ENCODE measurements at regions not wholly inside any gene's neighbourhood (a gene's known extent, or its start where the extent isn't known, plus 50 kb on each side); places are given as distances from the start of the nearest gene placed in this dataset.

GRCh38 chr10:44196008-44196320 is 188.9 kb downstream of the CXCL12 start:
- DNase-seq: no peak

DNA sequence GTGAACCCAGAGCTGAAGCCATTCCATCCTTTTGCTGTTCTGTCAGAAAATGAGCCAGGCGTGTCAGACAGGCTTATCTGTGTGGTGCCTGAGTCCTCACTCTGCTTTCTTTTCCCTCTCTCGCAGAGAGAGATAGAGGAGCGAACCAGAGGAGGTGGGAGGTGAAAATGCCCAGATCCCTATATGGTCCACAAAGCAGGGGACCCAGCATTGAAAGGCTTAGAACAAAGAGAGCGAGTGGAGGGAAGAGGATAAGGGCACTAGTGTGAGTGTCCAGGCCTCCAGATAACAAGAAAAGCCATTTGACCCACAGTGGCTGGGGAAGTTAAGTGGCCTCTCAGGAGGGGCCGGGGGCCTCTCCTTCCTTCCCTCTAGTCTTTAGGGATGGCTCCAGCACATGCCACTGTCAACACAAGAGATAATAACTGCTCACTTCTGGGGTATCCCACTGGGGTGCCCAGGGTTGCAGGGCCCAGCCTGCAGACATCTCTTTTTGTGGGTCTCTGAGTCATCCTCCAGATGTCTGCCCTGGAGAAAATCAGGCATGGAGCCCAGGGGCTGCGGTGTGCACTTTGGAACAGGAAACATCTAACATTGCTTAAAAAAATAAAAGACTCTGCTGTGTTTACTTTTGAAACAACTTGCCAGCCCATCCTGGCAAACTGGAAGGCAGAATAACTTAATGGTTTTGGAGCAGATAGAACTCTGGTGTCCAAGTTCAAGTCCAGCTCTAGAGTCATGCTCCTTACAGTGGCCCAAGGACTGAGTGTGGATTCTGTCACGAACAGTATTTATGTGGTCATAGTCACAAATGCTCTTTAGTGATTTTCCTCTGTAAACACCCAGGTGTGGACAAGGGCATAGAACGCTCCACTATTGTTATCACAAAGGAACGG is 189.5 kb downstream of the CXCL12 start:
- DNase-seq: no peak

- DNase-seq: no peak
These were observed 190.5 kb downstream of the CXCL12 start for GRCh38 chr10:44194435-44194834.

DNA sequence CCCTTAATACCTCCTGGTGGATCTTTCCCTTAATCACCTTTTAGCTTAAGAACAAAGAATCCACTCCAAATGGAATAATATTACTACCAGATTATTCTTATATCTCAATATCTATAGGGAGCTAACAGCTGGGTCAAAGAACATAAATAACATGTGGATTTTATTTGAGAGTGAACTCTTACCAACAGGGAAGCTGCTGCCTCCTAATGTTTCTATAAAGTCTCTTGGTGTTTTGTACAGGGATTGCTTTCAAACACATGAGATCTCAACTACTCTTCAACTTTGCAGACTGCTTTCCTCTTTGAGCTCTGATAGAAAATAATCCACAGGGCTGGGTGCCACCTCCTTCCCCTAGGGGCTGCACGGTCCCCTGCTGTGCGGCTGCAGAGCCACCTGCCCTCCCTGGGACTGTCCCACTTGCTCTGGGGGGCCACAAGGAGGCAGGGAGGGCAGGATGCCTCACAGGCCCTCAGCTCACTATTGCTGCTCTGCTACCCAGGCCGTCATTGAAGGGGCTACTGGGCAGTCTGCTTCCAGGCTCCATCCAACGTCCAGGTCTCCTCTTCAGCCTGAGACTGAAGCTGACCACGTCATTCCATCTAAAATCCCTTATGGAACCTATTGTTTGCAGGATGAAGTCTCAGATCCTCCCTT is 191.2 kb downstream of the CXCL12 start:
- DNase-seq: no peak

DNA sequence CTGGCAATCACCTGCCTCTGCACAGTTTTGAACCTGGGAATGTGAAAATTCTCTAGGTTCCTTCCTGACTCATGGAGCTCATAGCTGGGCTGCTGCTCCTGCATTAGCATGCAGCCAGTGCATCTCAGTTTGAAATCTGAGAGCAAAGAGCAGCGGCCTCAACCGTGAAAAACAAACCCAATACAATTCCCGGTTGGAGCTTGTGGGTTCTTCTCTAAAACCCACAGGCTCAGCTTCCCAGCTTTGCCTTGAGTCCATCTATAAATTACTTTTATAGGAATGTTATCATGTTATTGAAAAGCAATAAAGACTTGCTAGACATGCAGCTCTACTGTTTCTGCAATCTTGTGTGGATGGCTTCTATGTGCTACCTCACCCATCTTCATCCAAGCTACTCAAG is 191.7 kb downstream of the CXCL12 start:
- DNase-seq: no peak

GRCh38 chr10:44192435-44192834 is 192.5 kb downstream of the CXCL12 start:
- no peak for DNase-seq

- no peak for DNase-seq
These were observed 194.4 kb downstream of the CXCL12 start for GRCh38 chr10:44190541-44190940.

DNA sequence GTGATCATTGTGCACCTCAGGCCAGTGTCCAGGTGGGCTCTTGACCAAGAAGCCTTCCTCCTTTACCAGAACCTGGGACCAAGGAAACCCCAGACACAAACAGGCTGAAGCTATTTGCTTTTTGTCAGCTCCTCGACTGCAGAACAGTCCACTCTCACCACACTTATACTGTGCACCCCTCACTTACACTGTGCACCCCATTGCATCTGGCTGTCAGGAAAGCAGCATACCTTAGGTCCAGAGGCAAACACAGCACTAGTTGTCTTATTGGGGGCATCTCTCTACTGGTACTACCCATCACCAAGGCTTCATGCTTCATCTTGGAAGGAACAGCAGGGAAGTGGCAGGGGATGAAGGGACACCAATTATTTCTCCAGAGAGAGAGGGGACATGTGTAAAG is 198.1 kb downstream of the CXCL12 start:
- DNase-seq: no peak

- DNase-seq: no peak
These were observed 198.7 kb downstream of the CXCL12 start for GRCh38 chr10:44186150-44186549.

- DNase-seq: no peak
These were observed 199.6 kb downstream of the CXCL12 start for GRCh38 chr10:44185315-44185666.

GRCh38 chr10:44184633-44185314 is 200.1 kb downstream of the CXCL12 start:
- no peak for DNase-seq

DNA sequence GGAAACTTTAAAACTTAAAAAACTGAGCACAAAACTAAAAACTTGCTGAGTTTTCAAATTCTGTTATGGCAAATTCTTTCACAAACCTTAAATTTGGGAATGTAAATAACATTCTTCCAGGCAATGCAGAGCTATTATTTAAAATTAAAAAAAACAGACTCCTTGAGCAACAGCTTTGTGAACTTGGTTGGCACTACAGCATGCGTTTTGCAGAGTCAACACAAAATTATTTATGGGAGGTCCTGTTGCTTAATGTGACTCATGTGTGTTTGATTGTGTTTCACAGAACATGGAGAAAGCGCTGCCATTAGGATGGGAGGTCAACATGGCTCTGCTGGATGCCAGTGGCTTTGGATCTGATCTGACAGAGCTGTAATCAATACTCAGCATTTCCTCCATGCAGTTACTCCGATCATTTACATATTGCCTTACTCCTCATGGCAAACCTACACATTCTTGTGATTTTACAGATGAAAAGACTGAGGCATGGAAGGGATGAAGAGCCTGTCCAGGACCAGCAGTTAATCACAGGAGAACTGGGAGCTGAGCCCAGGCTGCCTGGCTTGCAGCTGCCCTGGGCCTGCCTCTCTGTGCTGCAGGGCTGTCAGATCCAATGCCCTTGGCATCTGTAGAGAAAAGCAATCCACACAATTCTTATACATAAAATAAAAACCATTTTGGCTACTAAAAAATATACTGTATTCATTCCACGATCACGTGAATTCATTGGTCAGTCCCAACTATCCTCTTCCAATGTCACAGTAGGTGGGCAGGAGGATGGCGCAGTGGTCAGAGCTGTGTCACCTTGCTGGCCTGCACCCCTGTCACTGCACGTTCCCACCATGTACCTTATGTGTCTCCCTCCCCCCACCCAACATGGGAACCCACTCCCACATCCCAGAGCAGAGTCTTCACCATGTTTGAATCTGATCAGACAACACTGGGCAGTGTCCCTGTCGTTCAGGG is 200.9 kb downstream of the CXCL12 start:
- no peak for DNase-seq

- DNase-seq: no peak
These were observed 202.0 kb downstream of the CXCL12 start for GRCh38 chr10:44182909-44183308.

- no peak for DNase-seq
These were observed 204.4 kb downstream of the CXCL12 start for GRCh38 chr10:44180321-44181168.

- DNase-seq: no peak
These were observed 206.0 kb downstream of the CXCL12 start for GRCh38 chr10:44178856-44179255.

GRCh38 chr10:44178281-44178680 is 206.6 kb downstream of the CXCL12 start:
- no peak for DNase-seq

GRCh38 chr10:44177610-44178009 is 207.3 kb downstream of the CXCL12 start:
- no peak for DNase-seq

DNA sequence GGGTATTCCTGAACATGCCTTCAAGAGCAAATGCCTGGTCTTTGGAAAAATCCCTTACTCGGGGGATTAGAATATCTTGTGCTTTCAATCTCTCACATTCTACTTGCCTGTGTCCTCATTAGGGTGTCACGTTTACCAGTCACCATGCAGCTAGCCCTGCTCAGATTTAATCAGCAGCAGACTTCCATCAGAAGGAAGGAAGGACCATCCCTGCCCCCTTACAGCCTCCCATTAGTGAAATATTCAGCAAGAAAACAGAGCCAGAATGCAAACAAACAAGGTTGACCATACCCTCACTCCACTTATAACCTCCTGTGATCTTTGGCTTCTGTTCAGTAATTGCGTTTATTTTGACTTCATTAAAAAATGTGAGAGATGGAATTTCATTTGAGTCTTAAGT is 208.6 kb downstream of the CXCL12 start:
- DNase-seq: no peak

DNA sequence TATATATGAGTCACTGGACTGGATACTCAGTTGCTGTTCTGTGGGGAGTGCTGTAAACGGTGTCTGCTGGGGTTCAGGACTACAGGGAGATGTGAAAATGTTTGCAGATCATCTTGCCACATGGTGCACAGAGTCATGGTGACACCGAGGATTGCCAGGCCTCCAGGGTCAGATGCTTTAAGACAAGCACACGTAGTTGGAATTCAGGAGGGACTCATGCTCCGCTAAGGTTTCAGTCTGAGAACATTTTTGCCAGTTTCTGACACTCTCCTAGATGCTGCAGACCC is 211.3 kb downstream of the CXCL12 start:
- DNase-seq: no peak

GRCh38 chr10:44172883-44173607 is 211.9 kb downstream of the CXCL12 start:
- DNase-seq: no peak

DNA sequence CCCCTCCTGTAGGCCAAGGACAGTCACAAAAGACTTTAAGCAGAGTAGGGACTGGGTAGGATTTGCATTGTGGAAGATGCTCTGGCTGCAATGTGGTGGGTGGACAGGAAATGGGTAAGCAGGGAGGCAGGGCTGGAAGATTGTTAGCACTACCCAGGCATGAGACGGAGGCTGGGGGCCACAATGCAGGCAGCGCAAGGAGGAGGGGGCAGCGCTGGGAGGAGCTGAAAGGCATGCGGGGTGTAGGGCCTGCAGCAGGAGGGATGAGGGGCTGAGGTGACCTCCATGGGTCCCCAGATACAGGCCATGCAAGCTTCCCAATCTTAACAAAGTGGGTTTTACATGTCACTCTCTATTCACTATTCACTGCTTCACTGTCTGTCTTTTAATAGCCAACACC is 213.1 kb downstream of the CXCL12 start:
- no peak for DNase-seq

DNA sequence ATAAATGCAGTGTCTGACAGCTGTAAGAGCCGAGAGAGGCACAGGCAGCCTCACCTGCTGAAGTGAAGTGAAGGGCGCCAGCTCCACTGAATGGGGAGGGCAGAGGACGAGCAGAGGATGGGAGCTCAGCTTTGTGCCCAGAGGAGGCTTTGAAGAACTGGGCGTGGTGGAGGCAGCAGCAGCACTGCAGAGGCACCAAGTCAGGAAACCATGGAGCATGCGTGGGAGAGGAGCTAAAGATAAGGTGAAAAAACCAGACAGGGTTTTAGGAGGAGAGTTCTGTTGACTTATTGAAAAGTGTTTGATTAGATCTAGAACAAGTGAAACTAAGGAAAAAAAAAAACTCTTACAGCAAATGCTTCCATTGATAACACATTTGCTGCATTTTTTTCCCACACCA is 216.4 kb downstream of the CXCL12 start:
- DNase-seq: no peak

All from activated CD8-positive, alpha-beta memory T cell treated with anti-CD3 and anti-CD28 coated beads for 24 hours (primary cell).